Astrocyte of the spinal cord (primary cell): ENCODE measurements at regions not wholly inside any gene's neighbourhood (a gene's known extent, or its start where the extent isn't known, plus 50 kb on each side); places are given as distances from the start of the nearest gene placed in this dataset.

Source experiments
- DNase-seq: peaks from one replicate; pipeline ENCODE4 v3.0.0; 2011; ENCODE audit warnings: low read depth, low spot score
- H3K4me3 ChIP-seq: 2 replicates; pipeline ENCODE4 v1.5.1; 2011; ENCODE audit warnings: low read depth, mild to moderate bottlenecking, low read length, moderate library complexity
- in situ Hi-C: cut with HindIII; loops from 2 replicates; pipeline ENCODE4 v1.10.0; 2017; ENCODE audit warnings: low sequenced_read_pairs
- TF ChIP-seq, protein P1 (sequence below): IDR thresholded peaks from 2 replicates; pipeline ENCODE4 v1.5.1; 2012; ENCODE audit warnings: low read depth, mild to moderate bottlenecking, low read length, inconsistent platforms

DNA sequence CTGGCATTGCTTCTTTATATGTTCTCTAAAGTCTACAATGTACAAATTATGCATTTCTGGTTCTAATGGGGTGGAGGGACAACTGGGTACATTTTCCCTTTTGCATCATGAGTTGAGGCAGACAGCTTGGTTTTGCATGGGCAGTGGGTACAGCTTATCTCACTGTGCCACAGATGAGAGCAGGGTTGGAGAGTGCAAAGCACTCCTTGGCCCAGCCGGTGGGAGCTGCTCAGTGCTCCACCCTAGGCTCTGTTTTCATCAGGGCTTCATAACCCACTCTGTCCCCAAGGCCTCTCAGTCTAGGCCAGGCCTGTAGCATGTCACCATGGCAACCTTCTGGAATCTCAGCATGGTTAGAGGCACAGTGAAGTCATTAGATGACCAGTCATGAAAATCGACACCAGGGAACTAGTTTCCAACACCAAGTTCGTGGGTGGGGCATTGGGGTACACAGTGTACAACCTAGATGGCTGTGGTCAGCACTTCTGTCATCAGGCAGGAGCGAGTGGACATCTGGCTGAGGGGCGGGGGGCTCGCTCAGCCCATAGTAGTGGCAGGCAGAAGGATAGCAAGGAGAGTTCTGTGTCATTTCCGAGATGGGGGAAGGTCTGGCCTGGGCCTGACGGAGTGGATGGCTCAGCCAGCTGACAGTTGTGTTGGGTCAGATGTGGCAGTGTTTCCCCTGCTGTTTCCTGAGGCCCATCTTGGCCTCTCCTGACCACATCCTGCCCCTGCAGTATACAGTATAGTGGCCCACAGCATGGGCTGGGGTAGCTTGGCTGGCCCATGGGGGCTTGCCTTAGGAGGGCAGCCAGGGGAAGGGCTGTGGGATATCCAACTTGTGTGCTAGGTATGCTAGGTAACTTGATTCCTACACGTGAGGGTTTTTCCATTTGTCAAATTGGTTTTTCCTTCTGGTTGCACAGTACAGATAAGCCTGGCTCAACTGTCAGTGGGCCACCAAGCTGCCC is 75.7 kb upstream of the PRR23C start:
- TF ChIP-seq, protein P1, sequence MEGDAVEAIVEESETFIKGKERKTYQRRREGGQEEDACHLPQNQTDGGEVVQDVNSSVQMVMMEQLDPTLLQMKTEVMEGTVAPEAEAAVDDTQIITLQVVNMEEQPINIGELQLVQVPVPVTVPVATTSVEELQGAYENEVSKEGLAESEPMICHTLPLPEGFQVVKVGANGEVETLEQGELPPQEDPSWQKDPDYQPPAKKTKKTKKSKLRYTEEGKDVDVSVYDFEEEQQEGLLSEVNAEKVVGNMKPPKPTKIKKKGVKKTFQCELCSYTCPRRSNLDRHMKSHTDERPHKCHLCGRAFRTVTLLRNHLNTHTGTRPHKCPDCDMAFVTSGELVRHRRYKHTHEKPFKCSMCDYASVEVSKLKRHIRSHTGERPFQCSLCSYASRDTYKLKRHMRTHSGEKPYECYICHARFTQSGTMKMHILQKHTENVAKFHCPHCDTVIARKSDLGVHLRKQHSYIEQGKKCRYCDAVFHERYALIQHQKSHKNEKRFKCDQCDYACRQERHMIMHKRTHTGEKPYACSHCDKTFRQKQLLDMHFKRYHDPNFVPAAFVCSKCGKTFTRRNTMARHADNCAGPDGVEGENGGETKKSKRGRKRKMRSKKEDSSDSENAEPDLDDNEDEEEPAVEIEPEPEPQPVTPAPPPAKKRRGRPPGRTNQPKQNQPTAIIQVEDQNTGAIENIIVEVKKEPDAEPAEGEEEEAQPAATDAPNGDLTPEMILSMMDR: no peak
- peak; percentile 78 for DNase-seq
- in situ Hi-C loops: loop anchor here (25.0 kb wide), 1 partner anchor 192 kb away; no protein-coding TSS in a partner anchor

DNA sequence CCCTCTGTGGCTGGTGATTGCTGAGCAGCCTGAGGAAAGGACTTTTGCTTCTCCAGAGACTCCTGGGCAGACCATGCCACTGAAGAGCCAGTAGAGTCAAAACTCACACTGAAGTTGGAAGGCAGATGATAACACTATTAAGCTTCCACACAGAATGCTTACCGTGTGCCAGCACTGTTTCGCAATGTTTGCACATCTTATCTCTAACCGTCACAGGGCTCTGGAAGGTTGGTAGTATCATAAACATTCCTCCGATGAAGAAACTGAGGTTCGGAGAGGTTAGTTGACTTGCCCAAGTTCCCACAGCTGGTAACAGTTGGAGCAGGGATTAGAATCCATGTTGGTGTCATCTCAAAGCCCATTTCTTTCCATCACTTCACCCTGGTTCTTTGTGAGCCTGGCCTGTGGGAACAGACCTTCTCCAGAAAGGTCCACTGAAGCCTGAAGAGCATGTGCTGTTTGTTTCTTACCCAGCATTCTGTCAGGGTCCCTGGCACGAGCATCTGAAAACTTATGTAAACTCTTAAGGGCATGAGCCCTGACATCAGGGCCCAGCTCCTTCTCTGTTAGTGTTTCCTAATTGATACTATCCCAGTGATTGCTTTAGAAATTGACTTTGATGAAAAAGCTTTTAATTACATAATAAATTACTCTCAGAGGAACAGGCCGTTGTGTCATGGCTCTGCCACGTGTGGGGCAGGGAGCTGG is 77.0 kb upstream of the PRR23C start:
- TF ChIP-seq, protein P1: no peak
- DNase-seq: no peak
- H3K4me3 ChIP-seq: no peak overlapping the region
- in situ Hi-C loops: loop anchor here (25.0 kb wide), 1 partner anchor 191 kb away; no protein-coding TSS in a partner anchor

More for the DNA sequence above, 75.7 kb upstream of the PRR23C start:
- H3K4me3 ChIP-seq: no peak overlapping the region

DNA sequence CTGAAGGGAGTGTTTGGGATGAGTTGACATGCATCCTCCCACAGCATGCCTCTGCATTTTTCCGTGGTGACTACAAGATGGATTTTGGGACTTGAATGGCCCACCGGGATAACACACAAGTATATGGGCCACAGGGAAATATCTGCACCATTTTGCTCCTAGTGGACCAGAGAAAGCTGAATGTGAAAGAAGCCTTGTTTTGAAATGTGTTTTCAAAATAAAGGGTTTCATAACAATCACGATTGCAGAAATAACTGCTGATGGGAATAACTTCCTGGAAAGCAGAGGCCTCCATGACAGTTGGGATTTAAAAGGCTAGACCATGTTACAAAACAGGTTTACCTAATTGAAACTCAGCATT is 77.5 kb upstream of the PRR23C start:
- H3K4me3 ChIP-seq: no peak overlapping the region
- TF ChIP-seq, protein P1: no peak
- in situ Hi-C loops: loop anchor here (25.0 kb wide), 1 partner anchor 190 kb away; no protein-coding TSS in a partner anchor

DNA sequence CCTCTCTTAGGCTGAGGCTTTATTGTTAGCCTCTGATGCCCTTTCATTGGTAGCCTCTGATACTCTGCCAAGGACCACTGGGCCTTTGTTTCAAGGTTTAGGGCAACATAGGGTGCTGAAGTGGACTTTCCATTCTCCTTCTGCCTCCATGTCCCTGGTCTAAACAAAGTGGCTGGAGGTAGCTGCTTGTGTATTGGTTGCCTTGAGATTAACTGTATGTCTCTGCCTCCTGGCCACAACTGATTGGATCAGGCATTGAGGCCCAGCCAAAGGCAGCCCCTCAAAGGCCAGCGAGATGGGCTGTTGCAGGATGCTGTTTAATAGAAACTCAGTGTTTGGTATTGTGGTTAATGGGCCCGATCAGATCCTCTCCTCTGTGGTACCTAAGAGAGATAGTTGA is 77.9 kb upstream of the PRR23C start:
- in situ Hi-C loops: loop anchor here (25.0 kb wide), 1 partner anchor 190 kb away; no protein-coding TSS in a partner anchor
- TF ChIP-seq, protein P1: no peak

More for the DNA sequence above, 77.5 kb upstream of the PRR23C start:
- DNase-seq: no peak

DNA sequence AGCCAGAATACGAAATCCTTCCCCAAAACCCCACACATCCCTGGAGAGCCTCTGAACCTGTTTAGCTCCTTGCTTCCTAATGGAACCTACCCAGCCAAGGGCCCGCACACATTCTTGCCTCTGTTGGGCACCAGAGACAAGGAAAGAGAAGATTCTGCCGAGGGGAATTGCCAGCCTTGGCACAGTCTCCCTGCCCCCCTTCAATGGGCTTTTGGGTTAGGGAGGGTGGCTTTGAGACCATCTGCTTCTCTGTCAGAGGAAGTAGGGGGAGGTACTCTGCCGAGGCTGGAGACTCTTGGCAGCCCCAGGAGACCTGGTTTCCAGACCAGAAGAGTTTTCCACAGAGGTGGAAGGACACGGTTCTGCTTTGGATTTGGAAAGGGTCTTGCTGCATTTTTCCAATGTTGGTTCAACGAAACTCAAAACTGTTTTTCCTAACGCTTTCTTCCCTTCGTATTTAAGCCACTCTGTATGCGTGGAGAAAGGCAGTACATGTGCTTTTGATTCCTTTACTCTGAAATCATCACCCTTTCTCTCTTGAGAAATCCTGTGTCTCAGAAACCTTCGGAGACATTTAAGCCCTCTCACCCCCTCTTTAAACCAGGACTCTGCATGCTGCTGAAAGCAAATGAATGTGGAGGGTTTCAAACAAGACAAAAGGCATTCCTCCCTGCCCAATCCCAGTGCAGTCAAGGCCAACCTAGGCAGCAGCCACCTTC is 78.8 kb upstream of the PRR23C start:
- in situ Hi-C loops: loop anchor here (25.0 kb wide), 1 partner anchor 189 kb away; no protein-coding TSS in a partner anchor
- TF ChIP-seq, protein P1: no peak
- no peak for DNase-seq
- no peak overlapping the region for H3K4me3 ChIP-seq

More for the DNA sequence above, 77.9 kb upstream of the PRR23C start:
- H3K4me3 ChIP-seq: no peak overlapping the region
- DNase-seq: no peak

DNA sequence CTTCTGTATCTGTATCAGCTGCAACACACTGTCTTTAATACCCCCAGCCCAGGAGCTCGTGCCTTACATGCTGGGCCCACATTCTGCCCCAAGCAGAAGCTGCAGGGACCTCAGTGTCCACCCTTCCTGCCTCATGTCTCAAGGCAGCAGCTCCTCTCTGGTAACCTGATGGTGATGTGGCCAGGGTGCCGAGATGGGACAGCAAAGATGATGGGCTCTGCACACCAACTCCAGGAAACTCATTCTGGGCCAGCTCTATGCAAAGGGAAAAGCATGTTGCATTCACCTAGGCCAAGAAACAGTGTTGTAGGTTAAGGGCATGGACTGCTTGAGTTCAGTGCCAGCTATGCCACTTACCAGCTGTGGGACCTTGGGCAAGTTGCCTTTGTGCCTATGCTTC is 79.5 kb upstream of the PRR23C start:
- TF ChIP-seq, protein P1: no peak
- H3K4me3 ChIP-seq: no peak overlapping the region
- in situ Hi-C loops: loop anchor here (25.0 kb wide), 1 partner anchor 188 kb away; no protein-coding TSS in a partner anchor
- DNase-seq: no peak
